ENCODE measurements at regions not wholly inside any gene's neighbourhood (a gene's known extent, or its start where the extent isn't known, plus 50 kb on each side); places are given as distances from the start of the nearest gene placed in this dataset.

- Histone ChIP-seq H3K9ac (no peak overlapping the region), H3K36me3 (replicated peaks in 1 of 2; ENCODE audit: control insufficient read depth in 1 of 2, insufficient read depth in 2 of 2, low read length in 1 of 2) (no peaks in the 10 kb centered on the region), H3K9me2 (no peaks in the 10 kb centered on the region), H3K27ac (ENCODE audit: low read depth in 2 of 2, low read length in 1 of 2) (no peak overlapping the region), H3K4me2 (no peak overlapping the region), H3K27me3 (ENCODE audit: insufficient read depth) (no peaks in the 10 kb centered on the region), H3K4me1 (ENCODE audit: control insufficient read depth in 1 of 2, insufficient read depth in 2 of 2, low read depth in 1 of 2, low read length in 1 of 2) (peaks cover 3 to 14% of the 10 kb centered on the region in 2 experiments; a peak in 3 of 4 replicates), H3K4me3 (ENCODE audit: low read depth in 2 of 2, low read length in 1 of 2) (no peak overlapping the region), H3K79me2 (ENCODE audit: insufficient read depth) (no peaks in the 10 kb centered on the region), H4K20me1 (ENCODE audit: insufficient read depth) (no peaks in the 10 kb centered on the region), H3K9me3 (no peaks in the 10 kb centered on the region), H2AFZ (ENCODE audit: low read depth) (no peak overlapping the region), H3F3A (replicated peaks; ENCODE audit: insufficient read depth) (peaks cover 2% of the 10 kb centered on the region)
- ChIA-PET CTCF (interaction anchor here (2.4 to 3.6 kb wide), 2 partner anchors 11 kb away, joined by 8 to 14 read pairs; no protein-coding TSS in a partner anchor), POLR2A (no interaction called here)
- DNase-seq: no peak
- 90% methylated on average over 3 of the region's 3 CpGs for WGBS (ENCODE audit: low lambda C conversion rate)
- no peak for TF ChIP-seq RAD21 (IDR thresholded peaks at IDR 0.05; ENCODE audit: low read length)
- TF ChIP-seq CTCF (IDR thresholded peaks at IDR 0.05): peak; percentile 25; the same call in 1 of the 2 replicates
Measured at GRCh38 chr12:88947486-88948043, 367.3 kb upstream of the KITLG start.

- no peak for DNase-seq
- CTCF ChIA-PET: interaction anchor here (0.8 to 3.6 kb wide), 4 partner anchors 10 to 309 kb away, joined by 3 to 14 read pairs (median 6); no protein-coding TSS in a partner anchor
- H3K4me3 ChIP-seq (ENCODE audit: low read depth in 2 of 2, low read length in 1 of 2): no peak overlapping the region
- H3K4me1 ChIP-seq (ENCODE audit: control insufficient read depth in 1 of 2, insufficient read depth in 2 of 2, low read depth in 1 of 2, low read length in 1 of 2): peaks cover 3 to 5% of the 10 kb centered on the region in 2 experiments; a peak in 3 of 4 replicates
- H3K36me3 ChIP-seq (replicated peaks in 1 of 2; ENCODE audit: control insufficient read depth in 1 of 2, insufficient read depth in 2 of 2, low read length in 1 of 2): no peaks in the 10 kb centered on the region
- H3K4me2 ChIP-seq: peak overlapping the region; percentile 17; the same call in 1 of the 2 replicates
- no peaks in the 10 kb centered on the region for H3K27me3 ChIP-seq (ENCODE audit: insufficient read depth)
- H4K20me1 ChIP-seq (ENCODE audit: insufficient read depth): no peaks in the 10 kb centered on the region
- no peaks in the 10 kb centered on the region for H3K9me3 ChIP-seq
- POLR2A ChIA-PET: no interaction called here
- H2AFZ ChIP-seq (ENCODE audit: low read depth): peak overlapping the region; percentile 42; the same call in 1 of the 2 replicates
- no peaks in the 10 kb centered on the region for H3K79me2 ChIP-seq (ENCODE audit: insufficient read depth)
- peak overlapping the region in 1 of 2 experiments; percentile 30; a peak in 2 of 4 replicates for H3K27ac ChIP-seq (ENCODE audit: low read depth in 2 of 2, low read length in 1 of 2)
- no peaks in the 10 kb centered on the region for H3F3A ChIP-seq (replicated peaks; ENCODE audit: insufficient read depth)
- H3K9ac ChIP-seq: no peak overlapping the region
- no peak for TF ChIP-seq IRF3 (IDR thresholded peaks at IDR 0.05; ENCODE audit: low read depth, low read length)
- TF ChIP-seq MAX (IDR thresholded peaks at IDR 0.05; ENCODE audit: low read depth): no peak
- 0 out of 2 replicates have a peak, but pooled peaks have one; percentile 43 for TF ChIP-seq YY1 (IDR thresholded peaks at IDR 0.05; ENCODE audit: low read depth)
- TF ChIP-seq FOSL2 (IDR thresholded peaks at IDR 0.05; ENCODE audit: borderline replicate concordance, low read depth): peak; percentile 36; the same call in 1 of the 2 replicates
- TF ChIP-seq GATA2 (CRISPR knock-in tag; IDR thresholded peaks at IDR 0.05): 0 out of 2 replicates have a peak, but pooled peaks have one; percentile 25
- no peak for TF ChIP-seq FOXJ3 (CRISPR knock-in tag; IDR thresholded peaks at IDR 0.05)
- 0 out of 2 replicates have a peak, but pooled peaks have one; percentile 14 for TF ChIP-seq ELF1 (IDR thresholded peaks at IDR 0.05)
- TF ChIP-seq EZH2phosphoT487 (IDR thresholded peaks at IDR 0.05; ENCODE audit: borderline replicate concordance, low read depth): no peak
- peak; percentile 7; the same call in 1 of the 2 replicates for TF ChIP-seq PBX3 (IDR thresholded peaks at IDR 0.05)
- TF ChIP-seq RAD21 (IDR thresholded peaks at IDR 0.05; ENCODE audit: low read length): no peak
- peak; percentile 19; the same call in 1 of the 2 replicates for TF ChIP-seq CTCF (IDR thresholded peaks at IDR 0.05)
- TF ChIP-seq GABPA (IDR thresholded peaks at IDR 0.05; ENCODE audit: low read depth): no peak
- H3K9me2 ChIP-seq: no peaks in the 10 kb centered on the region
- WGBS (ENCODE audit: low lambda C conversion rate): 43% methylated on average over 5 of the region's 5 CpGs
Measured at GRCh38 chr12:88946372-88946997, 366.2 kb upstream of the KITLG start.
